Mesenchymal stem cell (in vitro differentiated cells and primary cell): ENCODE measurements at regions not wholly inside any gene's neighbourhood (a gene's known extent, or its start where the extent isn't known, plus 50 kb on each side); places are given as distances from the start of the nearest gene placed in this dataset.

Experiments used
- DNase-seq: peaks from one replicate; pipeline ENCODE4 v3.0.0-alpha.2; 2013
- H2AFZ ChIP-seq: one replicate; pipeline ENCODE4 v1.6.1; 2013; ENCODE audit warnings: low read depth, mild to moderate bottlenecking, control low read depth, inconsistent platforms, low read length, moderate library complexity
- H2AK5ac ChIP-seq: 2 replicates; pipeline ENCODE4 v1.6.1; 2013; ENCODE audit warnings: low read length, moderate library complexity, mild to moderate bottlenecking, inconsistent platforms; ENCODE audit not compliant: severe bottlenecking
- H2BK120ac ChIP-seq: one replicate; pipeline ENCODE4 v1.6.1; 2013; ENCODE audit warnings: low read depth, mild to moderate bottlenecking, inconsistent platforms, low read length, moderate library complexity
- H2BK12ac ChIP-seq, 2 experiments: one replicate each; pipeline ENCODE4 v1.6.1; 2013; ENCODE audit warnings: inconsistent platforms in 2 of 2, low read length in 2 of 2, mild to moderate bottlenecking in 2 of 2, moderate library complexity in 2 of 2, control low read depth in 1 of 2
- H2BK15ac ChIP-seq: one replicate; pipeline ENCODE4 v1.6.1; 2013; ENCODE audit warnings: mild to moderate bottlenecking, low read depth, inconsistent platforms; ENCODE audit not compliant: poor library complexity, severe bottlenecking
- H2BK5ac ChIP-seq: 2 replicates; pipeline ENCODE4 v1.6.1; 2013; ENCODE audit warnings: low read depth, mild to moderate bottlenecking, low read length, control low read depth, inconsistent platforms; ENCODE audit not compliant: poor library complexity, severe bottlenecking
- H3K14ac ChIP-seq, 2 experiments: one replicate each; pipeline ENCODE4 v1.6.1; 2013; ENCODE audit warnings: inconsistent platforms in 2 of 2, low read length in 2 of 2, control low read depth in 1 of 2, mild to moderate bottlenecking in 1 of 2, moderate library complexity in 1 of 2
- H3K18ac ChIP-seq, 2 experiments: one replicate each; pipeline ENCODE4 v1.6.1; 2013; ENCODE audit warnings: inconsistent platforms in 2 of 2, low read length in 2 of 2, control low read depth in 1 of 2, low read depth in 1 of 2, mild to moderate bottlenecking in 1 of 2
- H3K23ac ChIP-seq, 2 experiments: one replicate each; pipeline ENCODE4 v1.6.1; 2013; ENCODE audit warnings: inconsistent platforms in 2 of 2, low read length in 2 of 2, mild to moderate bottlenecking in 2 of 2, moderate library complexity in 2 of 2, control low read depth in 1 of 2
- H3K27ac ChIP-seq: 2 replicates; pipeline ENCODE4 v1.5.1; 2013; ENCODE audit warnings: mild to moderate bottlenecking, moderate library complexity, low read length, control low read depth, inconsistent platforms; ENCODE audit not compliant: poor library complexity, severe bottlenecking
- H3K27me3 ChIP-seq, 2 experiments: 2 replicates each; pipeline versions ENCODE4 v1.6.1 to v1.7.0; 2013; ENCODE audit warnings: low read length in 2 of 2, mild to moderate bottlenecking in 2 of 2, moderate library complexity in 2 of 2, control low read depth in 1 of 2, inconsistent platforms in 1 of 2; ENCODE audit not compliant: control insufficient read depth in 1 of 2, insufficient read depth in 1 of 2
- H3K36me3 ChIP-seq, 2 experiments: 2 replicates each; pipeline versions ENCODE4 v1.6.1 to v1.7.0; 2013; ENCODE audit warnings: low read length in 2 of 2, control low read depth in 1 of 2, inconsistent platforms in 1 of 2, low read depth in 1 of 2, mild to moderate bottlenecking in 1 of 2; ENCODE audit not compliant: insufficient read depth in 2 of 2, control insufficient read depth in 1 of 2
- H3K4ac ChIP-seq, 2 experiments: one replicate each; pipeline ENCODE4 v1.6.1; 2013; ENCODE audit warnings: inconsistent platforms in 2 of 2, low read length in 2 of 2, mild to moderate bottlenecking in 2 of 2, moderate library complexity in 2 of 2, control low read depth in 1 of 2, low read depth in 1 of 2
- H3K4me1 ChIP-seq: 2 replicates; pipeline ENCODE4 v1.6.1; 2013; ENCODE audit warnings: low read depth, low read length, control low read depth; ENCODE audit not compliant: control insufficient read depth, insufficient read depth
- H3K4me2 ChIP-seq: 2 replicates; pipeline ENCODE4 v1.6.1; 2013; ENCODE audit warnings: low read length, mild to moderate bottlenecking, inconsistent platforms; ENCODE audit not compliant: poor library complexity, severe bottlenecking
- H3K4me3 ChIP-seq, 2 experiments: 2 replicates each; pipeline versions ENCODE4 v1.5.1 to v1.7.0; 2013; ENCODE audit warnings: low read length in 2 of 2, mild to moderate bottlenecking in 2 of 2, control low read depth in 1 of 2, low read depth in 1 of 2; ENCODE audit not compliant: insufficient read depth in 1 of 2
- H3K79me1 ChIP-seq: replicated peaks from 2 replicates; pipeline ENCODE4 v1.6.1; 2013; ENCODE audit warnings: mild to moderate bottlenecking, control low read depth, low read length, inconsistent platforms; ENCODE audit not compliant: poor library complexity, severe bottlenecking
- H3K9ac ChIP-seq: 2 replicates; pipeline ENCODE4 v1.7.0; 2013; ENCODE audit warnings: mild to moderate bottlenecking, low read length, moderate library complexity
- H3K9me3 ChIP-seq: 2 replicates; pipeline ENCODE4 v1.7.0; 2013; ENCODE audit warnings: mild to moderate bottlenecking, low read length; ENCODE audit not compliant: control insufficient read depth
- H4K8ac ChIP-seq: one replicate; pipeline ENCODE4 v1.6.1; 2013; ENCODE audit warnings: inconsistent platforms, mild to moderate bottlenecking, low read length, moderate library complexity
- H4K91ac ChIP-seq: one replicate; pipeline ENCODE4 v1.6.1; 2013; ENCODE audit warnings: mild to moderate bottlenecking, low read length, inconsistent platforms
- WGBS: methylation state at CpG from one replicate; pipeline ENCODE4 v1.1.7; 2013; ENCODE audit warnings: mixed read lengths; 5-methylcytosine and 5-hydroxymethylcytosine counted together

DNA sequence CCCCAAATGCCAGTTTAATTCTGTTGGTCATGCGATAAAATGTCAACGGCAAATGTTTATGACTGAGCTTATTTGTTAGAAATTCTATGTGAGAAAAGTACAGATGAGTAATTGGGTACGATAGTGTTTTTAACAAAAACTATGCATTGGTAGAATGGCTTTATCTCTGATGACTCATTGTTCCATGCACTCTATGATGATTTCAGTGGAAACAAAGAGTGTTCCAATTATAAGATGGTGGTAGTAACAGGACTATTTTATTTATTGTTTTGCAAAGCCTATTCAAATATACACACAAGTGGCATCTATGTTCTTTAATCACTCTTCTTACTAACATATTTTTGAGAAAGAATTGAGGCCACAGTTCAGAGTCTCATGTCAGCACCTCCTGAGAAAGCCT is 353.7 kb upstream of the IRX2 start:
- Histone ChIP-seq H2AK5ac (no peak overlapping the region), H3K27ac (no peak overlapping the region), H3K27me3 (no peaks in the 10 kb centered on the region), H3K36me3 (no peaks in the 10 kb centered on the region), H2BK120ac (no peak overlapping the region), H3K79me1 (no peaks in the 10 kb centered on the region), H3K9ac (no peak overlapping the region), H3K4me3 (no peak overlapping the region), H3K4ac (no peak overlapping the region), H3K23ac (no peak overlapping the region), H2BK15ac (no peak overlapping the region), H2BK12ac (no peak overlapping the region), H2AFZ (no peak overlapping the region), H3K14ac (no peak overlapping the region), H3K9me3 (no peaks in the 10 kb centered on the region), H4K91ac (no peak overlapping the region), H4K8ac (no peak overlapping the region), H2BK5ac (no peak overlapping the region), H3K4me1 (no peaks in the 10 kb centered on the region), H3K4me2 (no peak overlapping the region), H3K18ac (no peak overlapping the region)
- DNase-seq, result no peak
- WGBS, result 75% methylated on average over 3 of the region's 3 CpGs

DNA sequence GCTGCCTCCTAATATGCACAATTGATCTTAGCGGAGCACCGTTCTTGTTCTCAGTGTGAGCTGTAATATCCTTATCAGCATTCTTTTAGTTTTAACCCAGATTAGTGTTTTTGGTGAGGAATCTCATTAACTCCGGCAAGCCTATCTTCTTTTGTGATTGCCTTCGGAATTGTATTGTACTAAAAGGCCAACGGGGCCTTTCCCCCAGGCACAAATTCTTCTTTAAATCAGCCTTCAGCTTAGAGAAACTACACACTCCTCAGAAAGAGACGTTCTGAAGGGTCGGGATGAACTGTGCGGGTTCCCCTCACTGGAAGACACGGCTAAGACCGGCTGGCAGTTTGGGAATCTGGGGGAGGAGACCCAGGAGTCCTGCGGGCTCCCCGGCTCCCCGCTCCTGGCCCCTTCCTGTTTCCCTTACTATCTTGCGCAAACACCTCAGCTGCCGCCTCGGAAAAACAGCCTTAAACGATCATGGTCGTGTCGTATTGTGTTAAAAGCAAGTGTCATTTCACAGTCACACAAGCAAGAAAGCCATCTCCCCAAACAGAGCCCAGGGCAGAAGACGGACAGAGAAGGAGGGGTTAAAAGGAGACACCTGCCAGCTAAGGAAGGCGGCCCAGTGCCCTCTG is 353.1 kb upstream of the IRX2 start:
- Histone ChIP-seq H2AFZ (no peak overlapping the region), H3K18ac (no peak overlapping the region)
- 6% methylated on average over 10 of the region's 21 CpGs for WGBS

DNA sequence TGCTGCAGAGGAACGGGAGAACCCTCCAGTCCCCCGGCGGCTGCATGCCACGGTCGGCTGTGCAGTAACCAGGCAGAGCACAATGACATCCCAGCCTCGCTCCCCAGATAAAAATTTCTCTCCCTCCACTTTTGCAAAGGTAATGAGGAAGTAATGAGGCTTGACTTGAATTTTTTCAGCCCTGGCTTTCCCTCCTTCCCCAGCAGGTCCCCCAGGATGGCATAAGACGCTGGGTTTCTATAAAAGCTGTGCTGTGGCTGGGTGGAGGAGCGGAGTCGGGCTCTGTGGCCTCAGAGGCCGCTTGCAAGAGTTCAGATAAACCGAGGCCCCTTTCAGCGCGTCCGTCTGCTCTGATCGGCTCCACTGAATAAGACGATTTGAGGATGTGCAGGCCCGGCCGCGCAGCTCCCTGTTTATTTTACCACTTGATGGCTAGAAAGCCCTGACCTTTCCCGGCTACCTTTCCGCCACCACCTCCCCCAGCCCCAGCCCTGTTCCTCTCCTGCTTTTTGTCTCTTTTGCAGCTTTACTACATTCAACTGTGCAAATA is 351.9 kb upstream of the IRX2 start:
- Histone ChIP-seq H3K14ac (no peak overlapping the region), H2BK5ac (no peak overlapping the region), H4K91ac (no peak overlapping the region), H3K79me1 (no peaks in the 10 kb centered on the region), H3K9ac (no peak overlapping the region), H4K8ac (no peak overlapping the region), H3K27me3 (no peaks in the 10 kb centered on the region), H2AK5ac (no peak overlapping the region), H3K36me3 (no peaks in the 10 kb centered on the region), H3K4ac (no peak overlapping the region), H3K18ac (no peak overlapping the region), H2BK12ac (no peak overlapping the region), H2AFZ (no peak overlapping the region), H3K4me1 (no peaks in the 10 kb centered on the region), H2BK15ac (no peak overlapping the region), H2BK120ac (no peak overlapping the region), H3K4me2 (no peak overlapping the region), H3K9me3 (no peaks in the 10 kb centered on the region), H3K23ac (no peak overlapping the region), H3K27ac (no peak overlapping the region), H3K4me3 (no peak overlapping the region)
- no peak for DNase-seq
- WGBS, result 8% methylated on average over 16 of the region's 21 CpGs

More for the DNA sequence above, 353.1 kb upstream of the IRX2 start:
- no peaks in the 10 kb centered on the region for H3K4me1 ChIP-seq
- H3K4me2 ChIP-seq, result no peak overlapping the region
- no peaks in the 10 kb centered on the region for H3K36me3 ChIP-seq
- H2BK5ac ChIP-seq, result no peak overlapping the region
- no peak overlapping the region for H4K8ac ChIP-seq
- no peak overlapping the region for H4K91ac ChIP-seq
- no peaks in the 10 kb centered on the region for H3K9me3 ChIP-seq
- no peak overlapping the region for H3K23ac ChIP-seq
- no peak overlapping the region for H3K14ac ChIP-seq
- no peak overlapping the region for H2BK12ac ChIP-seq
- H2AK5ac ChIP-seq, result no peak overlapping the region
- H3K79me1 ChIP-seq, result no peaks in the 10 kb centered on the region
- H3K4ac ChIP-seq, result no peak overlapping the region
- H3K9ac ChIP-seq, result no peak overlapping the region
- DNase-seq, result no peak
- no peak overlapping the region for H2BK15ac ChIP-seq
- H3K27ac ChIP-seq, result no peak overlapping the region
- H3K27me3 ChIP-seq, result no peaks in the 10 kb centered on the region
- no peak overlapping the region for H3K4me3 ChIP-seq
- H2BK120ac ChIP-seq, result no peak overlapping the region

DNA sequence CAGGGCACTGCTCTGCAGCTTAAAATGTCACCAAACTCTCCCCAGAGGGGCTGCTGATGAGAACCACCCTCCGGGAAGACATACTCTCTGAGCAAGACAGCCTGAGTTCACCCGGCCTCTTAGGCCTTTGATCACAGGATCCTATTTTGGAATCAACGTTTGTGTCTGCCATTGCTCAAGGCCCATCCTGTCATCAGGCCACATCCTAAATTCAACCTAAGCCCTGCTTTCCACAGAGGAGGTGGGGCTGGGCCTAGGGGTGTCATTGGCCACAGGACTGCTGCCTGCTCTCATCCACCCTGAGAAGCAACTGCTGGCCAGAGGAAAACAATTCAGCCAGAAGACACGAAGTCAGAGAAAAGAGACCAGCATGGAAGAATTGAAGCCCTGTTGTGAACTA is 351.1 kb upstream of the IRX2 start:
- Histone ChIP-seq H2BK12ac (no peak overlapping the region), H3K23ac (no peak overlapping the region), H2BK5ac (no peak overlapping the region), H3K79me1 (no peaks in the 10 kb centered on the region), H3K27me3 (no peaks in the 10 kb centered on the region), H3K36me3 (no peaks in the 10 kb centered on the region), H3K14ac (no peak overlapping the region), H3K9me3 (no peaks in the 10 kb centered on the region), H4K91ac (no peak overlapping the region), H2BK15ac (no peak overlapping the region), H4K8ac (no peak overlapping the region), H3K18ac (no peak overlapping the region), H3K4me2 (no peak overlapping the region), H2AFZ (no peak overlapping the region), H3K4me1 (no peaks in the 10 kb centered on the region), H3K27ac (no peak overlapping the region), H3K4ac (no peak overlapping the region), H2AK5ac (no peak overlapping the region), H3K4me3 (no peak overlapping the region), H3K9ac (no peak overlapping the region), H2BK120ac (no peak overlapping the region)
- DNase-seq, result no peak
- 36% methylated on average over 4 of the region's 4 CpGs for WGBS
